K562 (cell line): ENCODE measurements at regions not wholly inside any gene's neighbourhood (a gene's known extent, or its start where the extent isn't known, plus 50 kb on each side); places are given as distances from the start of the nearest gene placed in this dataset.

Experiments used
- ATAC-seq: fragments of 200-7000 bp; cut with Tn5 transposase; 3 replicates; pipeline ENCODE4 v1.9.1; 2020; ENCODE audit warnings: moderate library complexity
- BruUV-seq: library from RNA; stranded (reverse); fragments of 400-500 nt; replicated peaks from 2 replicates; lab custom pipeline; 2021; lab: Mats Ljungman, UMichigan
- CTCF ChIA-PET: fragments of 300-600 bp; formaldehyde crosslinking; extraction: SDS; loops from one replicate; lab custom pipeline; 2021; ENCODE audit warnings: low intra/inter-chr PET ratio; lab: Yijun Ruan, JAX
- POLR2A ChIA-PET: fragments of 300-600, 350-650 bp; sonication (Branson Sonifier 250); formaldehyde crosslinking; extraction: SDS; loops from one replicate; lab custom pipeline; 2021; ENCODE audit warnings: antibody characterized with exemption, inconsistent platforms; lab: Yijun Ruan, JAX
- DNase-seq, 4 experiments: peaks; one replicate each; pipeline versions ENCODE4 v3.0.0 to v3.0.0-alpha.2; 2011 to 2018; ENCODE audit warnings: low spot score in 3 of 4, mixed read lengths in 3 of 4; ENCODE audit errors: extremely low read depth in 1 of 4
- FAIRE-seq: peaks from 2 replicates; lab custom pipeline; 2011; peaks lifted over from hg19 to GRCh38; lab: Jason Lieb, UNC
- H2AFZ ChIP-seq: 2 replicates; pipeline ENCODE4 v1.6.0; 2011; ENCODE audit warnings: low read depth, low read length, control low read depth, inconsistent platforms
- H3K27ac ChIP-seq: fragments of 200-600 bp; 3 replicates; pipeline ENCODE4 v1.8.0; 2011; ENCODE audit warnings: low read depth, mild to moderate bottlenecking, control low read depth, inconsistent platforms, low read length, moderate library complexity, mixed read lengths; ENCODE audit errors: extremely low read depth
- H3K27me3 ChIP-seq, 2 experiments: fragments of 300-600 bp in 1 of 2; 2 replicates in 1 of 2; 3 replicates in 1 of 2; pipeline versions ENCODE4 v1.6.0 to v1.8.0; 2011; ENCODE audit warnings: inconsistent platforms in 2 of 2, low read length in 2 of 2, mild to moderate bottlenecking in 1 of 2, mixed read lengths in 1 of 2, moderate library complexity in 1 of 2; ENCODE audit not compliant: control insufficient read depth in 2 of 2, insufficient read depth in 2 of 2
- H3K36me3 ChIP-seq: fragments of 300-600 bp; 3 replicates; pipeline ENCODE4 v1.8.0; 2011; ENCODE audit warnings: mild to moderate bottlenecking, low read length, inconsistent platforms; ENCODE audit not compliant: control insufficient read depth, insufficient read depth
- H3K4me1 ChIP-seq, 2 experiments: fragments of 200-600 bp in 1 of 2; replicated peaks in 1 of 2; 2 replicates in 1 of 2; 3 replicates in 1 of 2; pipeline versions ENCODE4 v1.5.1 to v1.8.0; 2011; ENCODE audit warnings: inconsistent platforms in 2 of 2, low read length in 2 of 2, mild to moderate bottlenecking in 1 of 2, mixed read lengths in 1 of 2, moderate library complexity in 1 of 2; ENCODE audit not compliant: control insufficient read depth in 2 of 2, insufficient read depth in 2 of 2
- H3K4me2 ChIP-seq: 2 replicates; pipeline ENCODE4 v1.6.1; 2011; ENCODE audit warnings: low read length, control low read depth, inconsistent platforms, mixed read lengths; ENCODE audit not compliant: insufficient read depth
- H3K4me3 ChIP-seq: fragments of 200-600 bp; sonication (generic), shearing (Covaris generic); 2 replicates; pipeline ENCODE4 v1.5.1; 2016; ENCODE audit warnings: control low read depth, inconsistent platforms
- H3K79me2 ChIP-seq: fragments of 200-600 bp; 3 replicates; pipeline ENCODE4 v1.8.0; 2011; ENCODE audit warnings: low read length, inconsistent platforms; ENCODE audit not compliant: control insufficient read depth, insufficient read depth
- H3K9ac ChIP-seq, 2 experiments: 2 replicates each; pipeline versions ENCODE4 v1.6.0 to v1.6.1; 2011; ENCODE audit warnings: low read depth in 2 of 2, low read length in 2 of 2, control low read depth in 1 of 2, inconsistent platforms in 1 of 2, mild to moderate bottlenecking in 1 of 2, mixed read lengths in 1 of 2; ENCODE audit not compliant: insufficient read depth in 1 of 2
- H3K9me1 ChIP-seq: one replicate; pipeline ENCODE4 v1.6.0; 2011; ENCODE audit warnings: inconsistent platforms, mild to moderate bottlenecking, low read length, moderate library complexity; ENCODE audit not compliant: control insufficient read depth, insufficient read depth
- H3K9me3 ChIP-seq: replicated peaks from 2 replicates; pipeline ENCODE4 v1.5.1; 2011; ENCODE audit warnings: low read depth, low read length, inconsistent platforms; ENCODE audit not compliant: control insufficient read depth, insufficient read depth
- H4K20me1 ChIP-seq: replicated peaks from 2 replicates; pipeline ENCODE4 v1.6.1; 2011; ENCODE audit warnings: low read length, inconsistent platforms, mixed read lengths; ENCODE audit not compliant: control insufficient read depth, insufficient read depth
- BRD9 ChIP-seq: fragments of 450-650 bp; IDR thresholded peaks from 2 replicates; pipeline ENCODE4 v1.6.1; 2018; ENCODE audit warnings: low read depth; ENCODE audit not compliant: partially characterized antibody
- HNRNPK ChIP-seq: fragments of 200-400 bp; formaldehyde crosslinking; IDR thresholded peaks from one replicate; pipeline ENCODE4 v1.6.1; 2018; ENCODE audit warnings: mild to moderate bottlenecking, low read depth, low read length; ENCODE audit not compliant: poor library complexity, severe bottlenecking
- KLF10 ChIP-seq: fragments of 250-450 bp; sonication (Bioruptor Pico); IDR thresholded peaks from 2 replicates; pipeline ENCODE4 v1.6.1; 2021; ENCODE audit warnings: matching md5 sums
- NFE2 ChIP-seq: IDR thresholded peaks from 2 replicates; pipeline ENCODE4 v1.6.1; 2014; ENCODE audit warnings: antibody characterized with exemption, low read depth
- SNRNP70 ChIP-seq: fragments of 200-400 bp; formaldehyde crosslinking; optimal IDR thresholded peaks from 2 replicates; pipeline ENCODE3; 2017; ENCODE audit warnings: low read depth, low read length
- SRF ChIP-seq, 2 experiments: fragments of 250-450, 450-650 bp in 1 of 2; sonication (Bioruptor Pico) in 1 of 2; sonication (generic) in 1 of 2; formaldehyde crosslinking; IDR thresholded peaks; 2 replicates each; pipeline versions ENCODE4 v1.5.0 to v1.5.1; 2020 to 2022; ENCODE audit warnings: mild to moderate bottlenecking in 1 of 2, missing genetic modification reagents in 1 of 2
- WGBS: fragments of 100-300 bp; shearing (Covaris generic); methylation state at CpG from one replicate; pipeline ENCODE4 v1.1.6; 2016; ENCODE audit warnings: low coverage, mixed read lengths; ENCODE audit not compliant: insufficient coverage; ENCODE audit errors: missing lambda C conversion rate; 5-methylcytosine and 5-hydroxymethylcytosine counted together
- in situ Hi-C: fragments of 300-500 bp; cut with MboI; formaldehyde crosslinking; loops from 4 replicates; pipeline ENCODE4 v1.15.0; 2018; ENCODE audit warnings: inconsistent platforms, mixed read lengths
- intact Hi-C: fragments of 100-400 bp; cut with micrococcal nuclease; formaldehyde crosslinking; loops from 2 replicates; pipeline ENCODE4 v1.14.2; 2022
- TF ChIP-seq, protein P1 (sequence below): IDR thresholded peaks from 2 replicates; pipeline ENCODE4 v1.6.1; 2012; ENCODE audit warnings: low read depth, low read length, improper control_type of control experiment, borderline replicate concordance
- TF ChIP-seq, protein P2 (sequence below), 2 experiments: IDR thresholded peaks; 2 replicates each; pipeline ENCODE4 v1.6.1; 2012; ENCODE audit warnings: improper control_type of control experiment in 2 of 2, low read depth in 2 of 2, low read length in 2 of 2, borderline replicate concordance in 1 of 2

DNA sequence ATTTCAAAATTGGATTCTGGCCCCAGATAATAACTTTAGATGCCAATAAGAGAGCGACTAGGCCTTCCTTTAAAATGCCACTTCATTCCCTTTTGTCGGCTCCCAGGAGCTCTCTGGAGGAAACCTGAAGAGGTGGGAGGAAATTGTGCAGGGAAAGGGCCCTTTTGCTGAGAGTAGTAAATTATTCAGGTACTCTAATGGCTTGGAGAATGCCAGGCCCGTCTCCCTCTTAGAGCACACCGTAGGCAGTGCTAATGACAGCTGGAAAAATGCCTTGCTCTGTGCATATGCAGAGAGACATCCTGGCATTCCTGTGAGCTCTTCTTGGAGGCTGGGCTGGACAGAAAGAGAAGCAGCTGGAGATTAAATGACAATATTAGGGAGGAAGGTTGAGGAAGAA is 115.0 kb upstream of the RPH3A start (continued):
- TF ChIP-seq, protein P1, sequence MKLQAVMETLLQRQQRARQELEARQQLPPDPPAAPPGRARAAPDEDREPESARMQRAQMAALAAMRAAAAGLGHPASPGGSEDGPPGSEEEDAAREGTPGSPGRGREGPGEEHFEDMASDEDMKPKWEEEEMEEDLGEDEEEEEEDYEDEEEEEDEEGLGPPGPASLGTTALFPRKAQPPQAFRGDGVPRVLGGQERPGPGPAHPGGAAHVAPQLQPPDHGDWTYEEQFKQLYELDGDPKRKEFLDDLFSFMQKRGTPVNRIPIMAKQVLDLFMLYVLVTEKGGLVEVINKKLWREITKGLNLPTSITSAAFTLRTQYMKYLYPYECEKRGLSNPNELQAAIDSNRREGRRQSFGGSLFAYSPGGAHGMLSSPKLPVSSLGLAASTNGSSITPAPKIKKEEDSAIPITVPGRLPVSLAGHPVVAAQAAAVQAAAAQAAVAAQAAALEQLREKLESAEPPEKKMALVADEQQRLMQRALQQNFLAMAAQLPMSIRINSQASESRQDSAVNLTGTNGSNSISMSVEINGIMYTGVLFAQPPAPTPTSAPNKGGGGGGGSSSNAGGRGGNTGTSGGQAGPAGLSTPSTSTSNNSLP, result no peak
- TF ChIP-seq KLF10 (CRISPR knock-in tag), result no peak

DNA sequence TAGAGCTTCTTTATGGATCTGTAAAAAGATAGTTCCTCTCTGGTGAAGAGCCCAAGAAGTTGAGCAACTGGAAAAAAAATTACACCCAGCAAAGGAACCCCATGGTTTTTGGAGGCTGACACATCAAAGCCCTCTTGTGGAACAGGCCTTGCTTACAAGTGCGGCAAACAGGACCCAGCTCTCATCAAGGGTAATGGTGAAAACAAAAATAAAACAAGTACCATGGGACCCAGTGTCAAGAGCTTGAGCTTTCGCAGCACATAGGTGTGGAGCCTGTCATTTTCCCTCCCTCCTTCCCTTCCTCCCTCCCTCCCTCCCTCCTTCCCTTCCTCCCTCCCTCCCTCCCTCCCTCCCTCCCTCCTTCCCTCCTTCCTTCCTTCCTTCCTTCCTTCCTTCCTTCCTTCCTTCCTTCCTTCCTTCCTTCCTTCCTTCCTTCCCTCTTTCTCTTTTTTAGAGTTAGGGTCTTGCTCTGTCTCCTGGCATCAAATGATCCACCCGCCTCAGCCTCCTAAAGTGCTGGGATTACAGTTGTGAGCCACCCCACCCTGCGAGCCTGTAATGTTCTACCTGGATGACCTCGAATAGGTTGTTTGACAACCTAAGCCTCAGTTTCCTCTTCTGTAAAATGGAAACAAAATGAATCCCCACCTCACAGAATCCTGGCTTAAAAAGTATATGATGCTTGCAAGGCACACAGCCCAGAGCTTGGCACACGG is 114.3 kb upstream of the RPH3A start:
- no TSS peak for BruUV-seq
- intact Hi-C loops (no loop called here), in situ Hi-C loops (no loop called here)
- FAIRE-seq, result no peak
- Histone ChIP-seq H3K9me1 (no peaks in the 10 kb centered on the region), H3K9ac (no peak overlapping the region), H3K27ac (no peak overlapping the region), H2AFZ (no peak overlapping the region), H3K79me2 (no peaks in the 10 kb centered on the region), H3K4me1 (no peaks in the 10 kb centered on the region), H3K36me3 (no peaks in the 10 kb centered on the region), H3K9me3 (no peaks in the 10 kb centered on the region), H3K4me2 (no peak overlapping the region), H4K20me1 (no peaks in the 10 kb centered on the region), H3K4me3 (no peak overlapping the region), H3K27me3 (peaks cover 13 to 37% of the 10 kb centered on the region in 2 experiments; a peak in 4 of 5 replicates)
- ChIA-PET CTCF (no interaction called here), POLR2A (interaction anchor here (0.6 kb wide), 1 partner anchor 682 kb away, joined by 3 read pairs; no protein-coding TSS in a partner anchor)
- 0% methylated on average over 4 of the region's 6 CpGs for WGBS
- TF ChIP-seq, protein P2, sequence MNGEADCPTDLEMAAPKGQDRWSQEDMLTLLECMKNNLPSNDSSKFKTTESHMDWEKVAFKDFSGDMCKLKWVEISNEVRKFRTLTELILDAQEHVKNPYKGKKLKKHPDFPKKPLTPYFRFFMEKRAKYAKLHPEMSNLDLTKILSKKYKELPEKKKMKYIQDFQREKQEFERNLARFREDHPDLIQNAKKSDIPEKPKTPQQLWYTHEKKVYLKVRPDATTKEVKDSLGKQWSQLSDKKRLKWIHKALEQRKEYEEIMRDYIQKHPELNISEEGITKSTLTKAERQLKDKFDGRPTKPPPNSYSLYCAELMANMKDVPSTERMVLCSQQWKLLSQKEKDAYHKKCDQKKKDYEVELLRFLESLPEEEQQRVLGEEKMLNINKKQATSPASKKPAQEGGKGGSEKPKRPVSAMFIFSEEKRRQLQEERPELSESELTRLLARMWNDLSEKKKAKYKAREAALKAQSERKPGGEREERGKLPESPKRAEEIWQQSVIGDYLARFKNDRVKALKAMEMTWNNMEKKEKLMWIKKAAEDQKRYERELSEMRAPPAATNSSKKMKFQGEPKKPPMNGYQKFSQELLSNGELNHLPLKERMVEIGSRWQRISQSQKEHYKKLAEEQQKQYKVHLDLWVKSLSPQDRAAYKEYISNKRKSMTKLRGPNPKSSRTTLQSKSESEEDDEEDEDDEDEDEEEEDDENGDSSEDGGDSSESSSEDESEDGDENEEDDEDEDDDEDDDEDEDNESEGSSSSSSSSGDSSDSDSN (IDR thresholded peaks at IDR 0.05; ENCODE audit: borderline replicate concordance in 1 of 2, low read depth in 2 of 2, low read length in 2 of 2), result no peak
- TF ChIP-seq HNRNPK (peak; percentile 26), BRD9 (no peak), SNRNP70 (no peak), NFE2 (no peak), SRF (CRISPR knock-in tag; IDR thresholded peaks at IDR 0.05) (no peak)
- TF ChIP-seq, protein P1, result no peak
- no peak for DNase-seq
- ATAC-seq, result no peak
